ENCODE measurements at regions not wholly inside any gene's neighbourhood (a gene's known extent, or its start where the extent isn't known, plus 50 kb on each side); places are given as distances from the start of the nearest gene placed in this dataset.

DNA sequence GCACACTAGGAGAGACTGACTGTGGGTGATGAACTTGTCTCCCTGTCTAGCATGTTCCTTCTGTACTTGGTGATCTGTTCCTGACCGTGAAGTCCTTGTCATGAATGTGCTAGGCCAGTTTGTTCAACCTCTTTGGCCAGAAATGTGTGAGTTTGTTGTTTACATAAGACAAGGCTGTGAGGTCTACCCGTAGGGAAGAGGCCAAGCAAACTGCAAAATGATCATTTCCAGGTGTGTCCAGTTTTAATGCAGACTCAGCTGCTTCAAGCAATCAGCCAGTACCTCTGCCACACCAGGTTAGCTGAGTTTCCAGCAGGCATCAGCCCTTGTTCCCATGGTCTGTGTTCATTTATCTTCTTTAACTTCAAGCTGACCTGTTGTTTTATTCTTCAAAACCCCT lies 440.2 kb downstream of the FUT8 start:
- TF ChIP-seq, protein P1, sequence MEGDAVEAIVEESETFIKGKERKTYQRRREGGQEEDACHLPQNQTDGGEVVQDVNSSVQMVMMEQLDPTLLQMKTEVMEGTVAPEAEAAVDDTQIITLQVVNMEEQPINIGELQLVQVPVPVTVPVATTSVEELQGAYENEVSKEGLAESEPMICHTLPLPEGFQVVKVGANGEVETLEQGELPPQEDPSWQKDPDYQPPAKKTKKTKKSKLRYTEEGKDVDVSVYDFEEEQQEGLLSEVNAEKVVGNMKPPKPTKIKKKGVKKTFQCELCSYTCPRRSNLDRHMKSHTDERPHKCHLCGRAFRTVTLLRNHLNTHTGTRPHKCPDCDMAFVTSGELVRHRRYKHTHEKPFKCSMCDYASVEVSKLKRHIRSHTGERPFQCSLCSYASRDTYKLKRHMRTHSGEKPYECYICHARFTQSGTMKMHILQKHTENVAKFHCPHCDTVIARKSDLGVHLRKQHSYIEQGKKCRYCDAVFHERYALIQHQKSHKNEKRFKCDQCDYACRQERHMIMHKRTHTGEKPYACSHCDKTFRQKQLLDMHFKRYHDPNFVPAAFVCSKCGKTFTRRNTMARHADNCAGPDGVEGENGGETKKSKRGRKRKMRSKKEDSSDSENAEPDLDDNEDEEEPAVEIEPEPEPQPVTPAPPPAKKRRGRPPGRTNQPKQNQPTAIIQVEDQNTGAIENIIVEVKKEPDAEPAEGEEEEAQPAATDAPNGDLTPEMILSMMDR (IDR thresholded peaks at IDR 0.05; ENCODE audit: insufficient read depth, low read length, severe bottlenecking) = no peak
- Histone ChIP-seq H3K36me3 (ENCODE audit: control insufficient read depth, insufficient read depth, low read length) (no peaks in the 10 kb centered on the region), H3K4me3 (ENCODE audit: low read depth, low read length) (no peak overlapping the region), H3K27me3 (ENCODE audit: control insufficient read depth, insufficient read depth, low read length) (no peaks in the 10 kb centered on the region)
- DNase-seq (ENCODE audit: low read depth) = no peak
- FAIRE-seq = no peak

DNA sequence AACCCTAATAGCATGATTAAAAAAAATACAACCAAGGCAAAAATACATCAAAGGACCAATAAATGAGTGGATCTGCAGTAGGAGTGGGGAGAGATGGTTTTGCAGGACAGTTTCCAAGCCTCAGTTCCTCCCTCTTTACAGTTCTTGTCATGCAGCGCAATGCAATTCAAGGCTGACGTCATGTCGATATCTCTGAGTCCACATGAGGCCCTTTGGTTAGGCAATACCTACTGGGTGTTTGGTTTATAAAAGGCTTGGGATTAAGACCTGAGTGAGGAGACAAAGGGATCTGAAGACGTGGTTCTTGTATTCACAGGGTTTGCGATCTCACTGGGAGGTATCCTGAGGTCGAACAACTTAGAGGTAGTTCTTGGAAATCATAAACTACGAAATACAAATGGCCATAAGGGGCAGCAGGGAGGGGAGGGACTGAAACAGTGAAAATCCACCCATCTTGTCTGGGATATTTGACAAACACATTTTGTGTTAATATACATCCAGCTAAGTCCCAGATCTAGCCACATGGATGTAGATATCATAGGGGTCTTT lies 441.0 kb downstream of the FUT8 start:
- FAIRE-seq (no peak), DNase-seq (ENCODE audit: low read depth) (no peak)
- Histone ChIP-seq H3K36me3 (ENCODE audit: control insufficient read depth, insufficient read depth, low read length) (no peaks in the 10 kb centered on the region), H3K4me3 (ENCODE audit: low read depth, low read length) (no peak overlapping the region), H3K27me3 (ENCODE audit: control insufficient read depth, insufficient read depth, low read length) (no peaks in the 10 kb centered on the region)
- TF ChIP-seq, protein P1 (IDR thresholded peaks at IDR 0.05; ENCODE audit: insufficient read depth, low read length, severe bottlenecking) = no peak

DNA sequence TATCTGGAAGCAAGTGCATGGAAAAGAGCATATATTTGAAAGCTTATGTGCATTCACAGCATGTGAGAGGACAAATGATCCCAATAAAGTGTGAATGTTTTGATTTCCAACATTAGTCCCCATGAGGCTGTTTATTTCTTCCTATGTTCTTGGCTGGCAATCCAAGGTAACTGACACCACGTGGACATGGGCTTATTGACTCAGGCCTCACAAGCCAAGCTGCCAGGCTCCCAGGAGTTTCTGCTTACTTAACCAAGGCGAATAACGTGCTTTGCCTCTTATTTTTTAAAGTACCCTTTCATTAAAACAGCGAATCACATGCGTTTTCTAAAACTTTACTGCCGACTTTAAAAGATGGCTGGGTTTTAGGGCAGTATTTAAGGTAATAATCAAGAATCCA lies 441.7 kb downstream of the FUT8 start:
- Histone ChIP-seq H3K36me3 (ENCODE audit: control insufficient read depth, insufficient read depth, low read length) (no peaks in the 10 kb centered on the region), H3K4me3 (ENCODE audit: low read depth, low read length) (no peak overlapping the region), H3K27me3 (ENCODE audit: control insufficient read depth, insufficient read depth, low read length) (no peaks in the 10 kb centered on the region)
- TF ChIP-seq, protein P1 (IDR thresholded peaks at IDR 0.05; ENCODE audit: insufficient read depth, low read length, severe bottlenecking) = no peak
- FAIRE-seq (no peak), DNase-seq (ENCODE audit: low read depth) (no peak)

DNA sequence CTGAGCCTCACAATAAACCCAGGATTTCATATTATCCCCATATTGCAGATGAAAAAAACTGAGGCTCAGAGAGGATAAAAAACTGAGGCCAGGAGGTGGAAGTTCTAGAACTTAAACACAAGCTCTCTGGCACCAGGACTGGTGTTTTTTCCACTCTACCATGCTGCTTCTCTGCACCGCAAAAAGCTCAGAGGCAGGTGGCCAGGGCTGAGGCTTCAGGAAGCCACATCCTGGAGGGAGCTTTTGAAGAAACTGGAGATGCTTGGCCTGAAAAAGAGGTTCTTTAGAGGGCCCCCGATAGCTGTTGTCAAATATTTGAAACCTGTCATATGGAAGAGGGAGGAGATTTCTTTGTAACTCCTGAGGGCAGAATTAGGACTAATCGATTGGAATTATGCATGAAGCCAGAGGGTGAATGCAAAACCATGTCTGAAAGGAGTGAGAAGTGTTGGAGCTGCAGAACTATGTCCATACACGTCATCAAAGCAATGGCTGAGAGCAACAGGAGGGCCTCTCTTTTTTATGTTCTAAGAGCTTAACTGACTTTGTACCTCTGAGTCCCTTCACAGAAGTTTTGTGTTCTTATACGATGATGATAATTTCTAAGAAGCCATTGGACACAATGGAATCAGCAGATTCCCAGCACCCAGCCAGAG lies 448.6 kb downstream of the FUT8 start:
- TF ChIP-seq, protein P1 (IDR thresholded peaks at IDR 0.05; ENCODE audit: insufficient read depth, low read length, severe bottlenecking) = no peak
- peaks cover 3% of the 10 kb centered on the region for H3K27me3 ChIP-seq (ENCODE audit: control insufficient read depth, insufficient read depth, low read length)
- H3K36me3 ChIP-seq (ENCODE audit: control insufficient read depth, insufficient read depth, low read length) = no peaks in the 10 kb centered on the region
- FAIRE-seq = no peak
- H3K4me3 ChIP-seq (ENCODE audit: low read depth, low read length) = no peak overlapping the region
- no peak for DNase-seq (ENCODE audit: low read depth)

DNA sequence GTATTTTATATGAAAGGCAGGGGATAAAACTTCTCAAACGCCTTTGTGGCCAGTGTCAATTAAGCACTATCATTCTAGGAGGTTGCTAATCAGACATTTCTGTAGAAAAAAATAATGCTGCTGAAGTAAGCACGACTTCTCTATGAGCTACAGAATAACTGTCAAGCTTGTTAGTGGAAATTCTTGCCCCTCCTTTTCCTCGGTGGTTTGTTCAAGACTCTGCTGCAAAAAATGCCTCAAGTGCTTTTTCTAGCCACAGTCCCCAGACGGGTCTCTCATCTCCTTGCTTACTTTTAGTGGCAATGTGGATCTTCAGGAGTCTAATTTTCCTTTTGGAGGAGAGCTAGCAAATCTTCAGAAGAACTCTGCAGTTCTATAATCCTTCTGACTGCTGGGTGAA lies 452.0 kb downstream of the FUT8 start:
- Histone ChIP-seq H3K4me3 (ENCODE audit: low read depth, low read length) (no peak overlapping the region), H3K27me3 (ENCODE audit: control insufficient read depth, insufficient read depth, low read length) (peaks cover 7% of the 10 kb centered on the region), H3K36me3 (ENCODE audit: control insufficient read depth, insufficient read depth, low read length) (no peaks in the 10 kb centered on the region)
- TF ChIP-seq, protein P1 (IDR thresholded peaks at IDR 0.05; ENCODE audit: insufficient read depth, low read length, severe bottlenecking) = no peak
- no peak for DNase-seq (ENCODE audit: low read depth)
- no peak for FAIRE-seq

DNA sequence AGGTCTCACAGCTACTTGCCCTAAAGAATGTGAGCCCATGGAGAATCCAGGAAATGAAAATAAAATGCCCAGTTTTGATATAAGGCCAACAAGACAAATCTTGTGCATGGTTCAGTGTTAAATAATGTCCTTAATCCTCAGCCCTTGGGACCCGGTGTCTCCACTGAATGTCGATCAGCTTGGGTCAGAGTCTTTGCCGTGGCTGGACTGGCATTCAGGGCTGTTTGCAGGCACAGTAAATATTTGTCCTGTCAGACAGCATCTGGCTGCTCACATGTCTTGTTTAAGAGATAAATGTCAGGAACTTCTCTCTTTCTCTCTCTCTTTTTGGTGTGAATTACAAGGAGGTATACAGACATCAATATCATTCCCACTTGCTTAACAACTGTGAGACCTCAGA lies 452.5 kb downstream of the FUT8 start:
- Histone ChIP-seq H3K36me3 (ENCODE audit: control insufficient read depth, insufficient read depth, low read length) (no peaks in the 10 kb centered on the region), H3K27me3 (ENCODE audit: control insufficient read depth, insufficient read depth, low read length) (peaks cover 7% of the 10 kb centered on the region), H3K4me3 (ENCODE audit: low read depth, low read length) (no peak overlapping the region)
- TF ChIP-seq, protein P1 (IDR thresholded peaks at IDR 0.05; ENCODE audit: insufficient read depth, low read length, severe bottlenecking) = no peak
- FAIRE-seq (no peak), DNase-seq (ENCODE audit: low read depth) (no peak)

All from bronchial epithelial cell (primary cell).